C4-2B (cell line): ENCODE measurements at regions not wholly inside any gene's neighbourhood (a gene's known extent, or its start where the extent isn't known, plus 50 kb on each side); places are given as distances from the start of the nearest gene placed in this dataset.

Experiments
- ZFX ChIP-seq: fragments of 450-650 bp; IDR thresholded peaks from 2 replicates; pipeline ENCODE4 v1.6.1; 2017
- TF ChIP-seq, protein P1 (sequence below): fragments of 450-650 bp; conservative IDR thresholded peaks from 2 replicates; pipeline ENCODE4 v1.5.1; 2017; ENCODE audit warnings: mild to moderate bottlenecking

DNA sequence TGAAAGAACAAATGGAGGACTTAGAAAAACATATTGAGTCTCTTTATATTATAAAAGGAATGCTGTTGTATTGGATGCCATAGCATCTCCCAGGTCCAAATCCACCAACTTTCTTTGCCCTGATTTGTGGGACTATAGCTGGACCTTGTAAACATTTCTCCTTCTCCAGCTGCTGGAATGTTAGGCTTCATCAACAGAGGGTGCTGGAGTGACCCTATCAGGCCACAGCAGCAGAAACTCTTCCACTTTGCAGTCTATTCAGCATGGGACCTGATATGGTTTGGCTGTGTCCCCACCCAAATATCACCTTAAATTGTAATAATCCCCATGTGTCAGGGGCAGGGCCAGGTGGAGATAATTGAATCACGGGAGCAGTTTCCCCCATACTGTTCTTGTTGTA, 138.4 kb upstream of the ARL4C start:
- TF ChIP-seq, protein P1, sequence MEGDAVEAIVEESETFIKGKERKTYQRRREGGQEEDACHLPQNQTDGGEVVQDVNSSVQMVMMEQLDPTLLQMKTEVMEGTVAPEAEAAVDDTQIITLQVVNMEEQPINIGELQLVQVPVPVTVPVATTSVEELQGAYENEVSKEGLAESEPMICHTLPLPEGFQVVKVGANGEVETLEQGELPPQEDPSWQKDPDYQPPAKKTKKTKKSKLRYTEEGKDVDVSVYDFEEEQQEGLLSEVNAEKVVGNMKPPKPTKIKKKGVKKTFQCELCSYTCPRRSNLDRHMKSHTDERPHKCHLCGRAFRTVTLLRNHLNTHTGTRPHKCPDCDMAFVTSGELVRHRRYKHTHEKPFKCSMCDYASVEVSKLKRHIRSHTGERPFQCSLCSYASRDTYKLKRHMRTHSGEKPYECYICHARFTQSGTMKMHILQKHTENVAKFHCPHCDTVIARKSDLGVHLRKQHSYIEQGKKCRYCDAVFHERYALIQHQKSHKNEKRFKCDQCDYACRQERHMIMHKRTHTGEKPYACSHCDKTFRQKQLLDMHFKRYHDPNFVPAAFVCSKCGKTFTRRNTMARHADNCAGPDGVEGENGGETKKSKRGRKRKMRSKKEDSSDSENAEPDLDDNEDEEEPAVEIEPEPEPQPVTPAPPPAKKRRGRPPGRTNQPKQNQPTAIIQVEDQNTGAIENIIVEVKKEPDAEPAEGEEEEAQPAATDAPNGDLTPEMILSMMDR, result no peak
- no peak for TF ChIP-seq ZFX
